Progenitor cell of endocrine pancreas (in vitro differentiated cells): ENCODE measurements at regions not wholly inside any gene's neighbourhood (a gene's known extent, or its start where the extent isn't known, plus 50 kb on each side); places are given as distances from the start of the nearest gene placed in this dataset.

ENCODE experiments used
- DNase-seq: peaks from one replicate; pipeline ENCODE4 v3.0.0; 2021; ENCODE audit warnings: low spot score; ENCODE audit not compliant: unreplicated experiment
- H3K27ac Mint-ChIP-seq: 2 replicates; pipeline ENCODE4 v1.8.0; 2021; ENCODE audit warnings: mild to moderate bottlenecking, moderate library complexity, mixed read lengths
- H3K27me3 Mint-ChIP-seq: 2 replicates; pipeline ENCODE4 v1.8.0; 2021; ENCODE audit warnings: mixed read lengths
- H3K36me3 Mint-ChIP-seq: 2 replicates; pipeline ENCODE4 v1.8.0; 2022; ENCODE audit warnings: mixed read lengths; ENCODE audit not compliant: insufficient read depth
- H3K4me1 Mint-ChIP-seq: 2 replicates; pipeline ENCODE4 v1.8.0; 2021; ENCODE audit warnings: low read depth, mixed read lengths
- H3K4me3 Mint-ChIP-seq: 2 replicates; pipeline ENCODE4 v1.8.0; 2021; ENCODE audit warnings: low read depth, mild to moderate bottlenecking, moderate library complexity, mixed read lengths
- H3K9me3 Mint-ChIP-seq: 2 replicates; pipeline ENCODE4 v1.8.0; 2021; ENCODE audit warnings: low read depth, mixed read lengths
- CTCF ChIP-seq: fragments of 200-600 bp; sonication (generic); IDR thresholded peaks from one replicate; pipeline ENCODE4 v1.5.0; 2021; ENCODE audit warnings: antibody characterized with exemption, mild to moderate bottlenecking; ENCODE audit not compliant: unreplicated experiment

- no peak for DNase-seq
- peaks cover 4% of the 10 kb centered on the region for H3K4me1 Mint-ChIP-seq
- no peaks in the 10 kb centered on the region for H3K27me3 Mint-ChIP-seq
- no peak overlapping the region for H3K4me3 Mint-ChIP-seq
- TF ChIP-seq CTCF = no peak
- H3K36me3 Mint-ChIP-seq = no peaks in the 10 kb centered on the region
- no peak overlapping the region for H3K27ac Mint-ChIP-seq
- H3K9me3 Mint-ChIP-seq = peaks cover 13% of the 10 kb centered on the region
Measured at GRCh38 chr12:31865023-31865422, 94.2 kb upstream of the RESF1 start.

GRCh38 chr12:31861360-31861759, 97.9 kb upstream of the RESF1 start:
- Mint-ChIP-seq H3K36me3 (peaks cover 1% of the 10 kb centered on the region), H3K27me3 (no peaks in the 10 kb centered on the region), H3K4me3 (no peak overlapping the region), H3K9me3 (peaks cover 22% of the 10 kb centered on the region), H3K4me1 (no peaks in the 10 kb centered on the region), H3K27ac (no peak overlapping the region)
- DNase-seq = no peak
- TF ChIP-seq CTCF = no peak

GRCh38 chr12:31860401-31860800, 98.8 kb upstream of the RESF1 start:
- H3K9me3 Mint-ChIP-seq = peaks cover 24% of the 10 kb centered on the region
- no peaks in the 10 kb centered on the region for H3K4me1 Mint-ChIP-seq
- H3K4me3 Mint-ChIP-seq = no peak overlapping the region
- H3K36me3 Mint-ChIP-seq = peaks cover 2% of the 10 kb centered on the region
- no peak for DNase-seq
- H3K27me3 Mint-ChIP-seq = no peaks in the 10 kb centered on the region
- no peak for TF ChIP-seq CTCF
- H3K27ac Mint-ChIP-seq = no peak overlapping the region

DNA sequence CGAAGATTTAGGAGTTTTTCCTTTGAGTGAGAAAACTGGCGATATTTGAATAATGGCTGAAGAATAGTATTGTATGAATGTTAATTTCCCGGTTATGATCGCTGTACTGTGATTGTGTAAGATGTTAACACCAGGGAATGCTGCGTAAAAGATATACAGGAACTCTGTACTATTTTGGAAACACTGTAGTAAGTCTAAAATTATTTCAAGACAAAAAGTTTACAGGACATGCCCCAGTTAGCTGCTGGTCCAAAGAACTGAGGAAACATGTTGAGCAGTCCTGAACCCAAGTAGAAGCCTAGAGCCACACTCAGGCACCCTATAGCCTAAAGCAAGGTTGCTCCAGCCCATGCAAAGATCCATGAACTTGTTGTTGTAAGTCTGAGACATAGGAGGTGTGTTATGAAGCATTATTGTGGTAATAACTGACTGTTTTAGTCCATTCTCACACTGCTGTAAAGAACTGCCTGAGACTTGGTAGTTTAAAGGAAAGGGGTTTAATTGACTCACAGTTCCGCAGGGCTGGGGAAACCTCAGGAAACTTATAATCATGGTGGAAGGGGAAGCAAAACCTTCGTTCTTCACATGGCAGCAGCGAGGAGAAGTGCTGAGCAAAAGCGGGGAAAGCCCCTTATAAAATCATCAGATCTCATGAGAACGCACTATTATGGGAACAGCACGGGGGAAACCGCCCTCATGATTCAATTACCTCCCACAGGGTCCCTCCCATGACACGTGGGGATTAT, 99.8 kb upstream of the RESF1 start:
- Mint-ChIP-seq H3K4me1 (peaks cover 2% of the 10 kb centered on the region), H3K9me3 (peaks cover 32% of the 10 kb centered on the region), H3K36me3 (peaks cover 5% of the 10 kb centered on the region), H3K4me3 (no peak overlapping the region), H3K27ac (no peak overlapping the region), H3K27me3 (no peaks in the 10 kb centered on the region)
- DNase-seq = no peak
- no peak for TF ChIP-seq CTCF

DNA sequence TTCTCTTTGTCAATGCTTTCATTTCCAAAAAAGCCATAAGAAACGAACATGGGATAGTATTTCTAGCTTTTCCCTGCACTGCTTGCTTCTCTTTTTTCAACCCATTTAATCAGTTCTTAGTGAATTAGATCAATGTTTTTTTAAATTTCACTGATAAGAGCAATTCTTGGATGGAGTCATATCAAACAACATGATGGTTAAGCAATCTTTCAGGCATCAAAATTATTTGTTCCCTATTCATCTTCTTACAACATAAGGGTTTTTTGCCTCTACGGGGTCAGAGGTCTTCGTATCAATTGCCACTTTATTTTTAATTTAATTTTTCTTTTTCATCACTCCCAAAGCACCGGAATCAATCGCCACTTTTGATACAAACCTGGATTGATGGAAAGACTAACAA, 103.8 kb upstream of the RESF1 start:
- DNase-seq = no peak
- Mint-ChIP-seq H3K36me3 (peaks cover 36% of the 10 kb centered on the region), H3K27ac (no peak overlapping the region), H3K27me3 (no peaks in the 10 kb centered on the region), H3K4me3 (no peak overlapping the region), H3K9me3 (peaks cover 55% of the 10 kb centered on the region), H3K4me1 (peaks cover 12% of the 10 kb centered on the region)
- no peak for TF ChIP-seq CTCF
